ENCODE measurements at regions not wholly inside any gene's neighbourhood (a gene's known extent, or its start where the extent isn't known, plus 50 kb on each side); places are given as distances from the start of the nearest gene placed in this dataset.

- no peaks in the 10 kb centered on the region for H3K36me3 Mint-ChIP-seq
- H3K27me3 ChIP-seq (ENCODE audit: control insufficient read depth in 2 of 2, insufficient read depth in 2 of 2, low read length in 2 of 2) = no peaks in the 10 kb centered on the region
- no peaks in the 10 kb centered on the region for H3K79me2 ChIP-seq (ENCODE audit: insufficient read depth, low read length)
- H3K27ac ChIP-seq (ENCODE audit: low read depth in 1 of 2, low read length in 2 of 2) = no peak overlapping the region
- no peaks in the 10 kb centered on the region for H3K9me3 ChIP-seq (replicated peaks in 1 of 2; ENCODE audit: control insufficient read depth in 1 of 2, insufficient read depth in 1 of 2, low read length in 2 of 2)
- H3K4me2 ChIP-seq (replicated peaks; ENCODE audit: extremely low read depth, low read length, poor library complexity, severe bottlenecking) = no peak overlapping the region
- no peaks in the 10 kb centered on the region for H3K4me1 ChIP-seq (ENCODE audit: control insufficient read depth in 1 of 2, insufficient read depth in 2 of 2, low read length in 2 of 2)
- no peaks in the 10 kb centered on the region for H3K4me1 Mint-ChIP-seq
- H3K27ac Mint-ChIP-seq = no peak overlapping the region
- no peak overlapping the region for H3K4me3 ChIP-seq (replicated peaks in 1 of 3; ENCODE audit: low read depth in 2 of 3, low read length in 3 of 3)
- no peak overlapping the region for H3K4me3 Mint-ChIP-seq
- intact Hi-C loops (cut with micrococcal nuclease) = no loop called here
- TF ChIP-seq CTCF (IDR thresholded peaks at IDR 0.05) = no peak
- H4K20me1 ChIP-seq (ENCODE audit: insufficient read depth, low read length) = no peaks in the 10 kb centered on the region
- H3K9me3 Mint-ChIP-seq = no peaks in the 10 kb centered on the region
- H3K36me3 ChIP-seq (replicated peaks in 1 of 2; ENCODE audit: control insufficient read depth in 1 of 2, insufficient read depth in 2 of 2, low read length in 2 of 2) = no peaks in the 10 kb centered on the region
- H3K9ac ChIP-seq (ENCODE audit: insufficient read depth, low read length, poor library complexity, severe bottlenecking) = no peak overlapping the region
- WGBS (ENCODE audit: insufficient coverage) = 100% methylated on average over 1 of the region's 1 CpG
- DNase-seq = no peak
- H3K27me3 Mint-ChIP-seq (ENCODE audit: low read depth in 3 of 3) = peaks cover 0 to 3% (median 2%) of the 10 kb centered on the region in 3 donors
- no peak overlapping the region for H2AFZ ChIP-seq (ENCODE audit: insufficient read depth, low read depth, low read length, poor library complexity, severe bottlenecking)
Observed at GRCh38 chr10:84706431-84706830, 378.0 kb downstream of the CCSER2 start.

GRCh38 chr10:84706875-84707274, 378.5 kb downstream of the CCSER2 start:
- Mint-ChIP-seq H3K4me1 (no peaks in the 10 kb centered on the region), H3K4me3 (no peak overlapping the region), H3K36me3 (no peaks in the 10 kb centered on the region), H3K27ac (no peak overlapping the region), H3K9me3 (no peaks in the 10 kb centered on the region), H3K27me3 (ENCODE audit: low read depth in 3 of 3) (peaks cover 0 to 5% (median 4%) of the 10 kb centered on the region in 3 donors)
- no peak overlapping the region for H3K9ac ChIP-seq (ENCODE audit: insufficient read depth, low read length, poor library complexity, severe bottlenecking)
- WGBS (ENCODE audit: insufficient coverage) = 71% methylated on average over 6 of the region's 8 CpGs
- no peaks in the 10 kb centered on the region for H4K20me1 ChIP-seq (ENCODE audit: insufficient read depth, low read length)
- no peak overlapping the region for H3K4me2 ChIP-seq (replicated peaks; ENCODE audit: extremely low read depth, low read length, poor library complexity, severe bottlenecking)
- intact Hi-C loops (cut with micrococcal nuclease) = no loop called here
- no peak for TF ChIP-seq CTCF (IDR thresholded peaks at IDR 0.05)
- no peaks in the 10 kb centered on the region for H3K79me2 ChIP-seq (ENCODE audit: insufficient read depth, low read length)
- no peaks in the 10 kb centered on the region for H3K4me1 ChIP-seq (ENCODE audit: control insufficient read depth in 1 of 2, insufficient read depth in 2 of 2, low read length in 2 of 2)
- H3K27me3 ChIP-seq (ENCODE audit: control insufficient read depth in 2 of 2, insufficient read depth in 2 of 2, low read length in 2 of 2) = no peaks in the 10 kb centered on the region
- no peak for DNase-seq
- no peaks in the 10 kb centered on the region for H3K36me3 ChIP-seq (replicated peaks in 1 of 2; ENCODE audit: control insufficient read depth in 1 of 2, insufficient read depth in 2 of 2, low read length in 2 of 2)
- no peak overlapping the region for H2AFZ ChIP-seq (ENCODE audit: insufficient read depth, low read depth, low read length, poor library complexity, severe bottlenecking)
- H3K27ac ChIP-seq (ENCODE audit: low read depth in 1 of 2, low read length in 2 of 2) = no peak overlapping the region
- H3K4me3 ChIP-seq (replicated peaks in 1 of 3; ENCODE audit: low read depth in 2 of 3, low read length in 3 of 3) = no peak overlapping the region
- H3K9me3 ChIP-seq (replicated peaks in 1 of 2; ENCODE audit: control insufficient read depth in 1 of 2, insufficient read depth in 1 of 2, low read length in 2 of 2) = no peaks in the 10 kb centered on the region
